NCI-H2196 (cell line): ENCODE measurements at regions not wholly inside any gene's neighbourhood (a gene's known extent, or its start where the extent isn't known, plus 50 kb on each side); places are given as distances from the start of the nearest gene placed in this dataset.
"Not testable (repeated sequence)": the region's sequence is repeated elsewhere in the genome, so short reads cannot be mapped to it uniquely, and the experiment has no call there.

Experiments
- DNase-seq: peaks from one replicate; lab custom pipeline; 2025; ENCODE audit not compliant: unreplicated experiment; lab: John Stamatoyannopoulos, UW

- no peak for DNase-seq
These were observed 144.3 kb upstream of the KCNE2 start for GRCh38 chr21:34219334-34220060.

- no peak for DNase-seq
These were observed 143.1 kb upstream of the KCNE2 start for GRCh38 chr21:34220556-34221195.

GRCh38 chr21:34221331-34222030 lies 142.3 kb upstream of the KCNE2 start:
- DNase-seq: no peak

- no peak for DNase-seq
These were observed 141.8 kb upstream of the KCNE2 start for GRCh38 chr21:34222031-34222335.

GRCh38 chr21:34223376-34223775 lies 140.4 kb upstream of the KCNE2 start:
- DNase-seq: no peak

- DNase-seq: no peak
These were observed 136.4 kb upstream of the KCNE2 start for GRCh38 chr21:34227386-34227852.

- no peak for DNase-seq
These were observed 135.0 kb upstream of the KCNE2 start for GRCh38 chr21:34228792-34229191.

GRCh38 chr21:34229353-34229752 lies 134.5 kb upstream of the KCNE2 start:
- DNase-seq: no peak

GRCh38 chr21:34233741-34234140 lies 130.1 kb upstream of the KCNE2 start:
- DNase-seq: not testable (repeated sequence)

GRCh38 chr21:34235514-34235913 lies 128.3 kb upstream of the KCNE2 start:
- no peak for DNase-seq

- DNase-seq: no peak
These were observed 120.8 kb upstream of the KCNE2 start for GRCh38 chr21:34242973-34243372.

- DNase-seq: peak; percentile 6
These were observed 120.2 kb upstream of the KCNE2 start for GRCh38 chr21:34243562-34243961.

- no peak for DNase-seq
These were observed 111.1 kb upstream of the KCNE2 start for GRCh38 chr21:34252751-34253150.

- no peak for DNase-seq
These were observed 108.7 kb upstream of the KCNE2 start for GRCh38 chr21:34255073-34255472.

- DNase-seq: no peak
These were observed 103.4 kb upstream of the KCNE2 start for GRCh38 chr21:34260277-34261008.

GRCh38 chr21:34261841-34262468 lies 101.9 kb upstream of the KCNE2 start:
- DNase-seq: no peak

- DNase-seq: no peak
These were observed 101.3 kb upstream of the KCNE2 start for GRCh38 chr21:34262469-34262845.

- DNase-seq: no peak
These were observed 100.2 kb upstream of the KCNE2 start for GRCh38 chr21:34263629-34264028.

- no peak for DNase-seq
These were observed 97.5 kb upstream of the KCNE2 start for GRCh38 chr21:34266351-34266750.

- no peak for DNase-seq
These were observed 95.3 kb upstream of the KCNE2 start for GRCh38 chr21:34268493-34268892.

- DNase-seq: no peak
These were observed 93.4 kb upstream of the KCNE2 start for GRCh38 chr21:34270411-34270810.
